SKM-1 (cell line): ENCODE measurements at regions not wholly inside any gene's neighbourhood (a gene's known extent, or its start where the extent isn't known, plus 50 kb on each side); places are given as distances from the start of the nearest gene placed in this dataset.

Experiments used
- DNase-seq: peaks from one replicate; lab custom pipeline; 2025; ENCODE audit not compliant: unreplicated experiment; lab: John Stamatoyannopoulos, UW

- DNase-seq, result no peak
Observed at GRCh38 chr11:128266893-128267292, 320.5 kb downstream of the ETS1 start.

GRCh38 chr11:128262463-128263345 lies 324.7 kb downstream of the ETS1 start:
- DNase-seq, result no peak

- DNase-seq, result no peak
Observed at GRCh38 chr11:128261011-128261421, 326.3 kb downstream of the ETS1 start.

- no peak for DNase-seq
Observed at GRCh38 chr11:128260398-128260797, 327.0 kb downstream of the ETS1 start.

GRCh38 chr11:128259816-128260215 lies 327.5 kb downstream of the ETS1 start:
- DNase-seq, result no peak

GRCh38 chr11:128254941-128255340 lies 332.4 kb downstream of the ETS1 start:
- DNase-seq, result no peak

- no peak for DNase-seq
Observed at GRCh38 chr11:128251140-128251539, 336.2 kb downstream of the ETS1 start.

GRCh38 chr11:128250482-128250881 lies 336.9 kb downstream of the ETS1 start:
- DNase-seq, result no peak

GRCh38 chr11:128246810-128247594 lies 340.4 kb downstream of the ETS1 start:
- DNase-seq, result no peak

GRCh38 chr11:128246364-128246801 lies 341.0 kb downstream of the ETS1 start:
- DNase-seq, result no peak

- no peak for DNase-seq
Observed at GRCh38 chr11:128244871-128245270, 342.5 kb downstream of the ETS1 start.

- DNase-seq, result no peak
Observed at GRCh38 chr11:128242451-128242850, 344.9 kb downstream of the ETS1 start.

GRCh38 chr11:128240546-128240945 lies 346.8 kb downstream of the ETS1 start:
- DNase-seq, result no peak

GRCh38 chr11:128239306-128239705 lies 348.1 kb downstream of the ETS1 start:
- DNase-seq, result no peak

GRCh38 chr11:128238521-128239265 lies 348.7 kb downstream of the ETS1 start:
- no peak for DNase-seq

- DNase-seq, result no peak
Observed at GRCh38 chr11:128236506-128237498, 350.6 kb downstream of the ETS1 start.

- DNase-seq, result no peak
Observed at GRCh38 chr11:128235958-128236357, 351.4 kb downstream of the ETS1 start.

GRCh38 chr11:128235426-128235825 lies 351.9 kb downstream of the ETS1 start:
- no peak for DNase-seq

- DNase-seq, result no peak
Observed at GRCh38 chr11:128234143-128234542, 353.2 kb downstream of the ETS1 start.

GRCh38 chr11:128232588-128232987 lies 354.8 kb downstream of the ETS1 start:
- DNase-seq, result no peak
